ENCODE measurements at regions not wholly inside any gene's neighbourhood (a gene's known extent, or its start where the extent isn't known, plus 50 kb on each side); places are given as distances from the start of the nearest gene placed in this dataset.

DNA sequence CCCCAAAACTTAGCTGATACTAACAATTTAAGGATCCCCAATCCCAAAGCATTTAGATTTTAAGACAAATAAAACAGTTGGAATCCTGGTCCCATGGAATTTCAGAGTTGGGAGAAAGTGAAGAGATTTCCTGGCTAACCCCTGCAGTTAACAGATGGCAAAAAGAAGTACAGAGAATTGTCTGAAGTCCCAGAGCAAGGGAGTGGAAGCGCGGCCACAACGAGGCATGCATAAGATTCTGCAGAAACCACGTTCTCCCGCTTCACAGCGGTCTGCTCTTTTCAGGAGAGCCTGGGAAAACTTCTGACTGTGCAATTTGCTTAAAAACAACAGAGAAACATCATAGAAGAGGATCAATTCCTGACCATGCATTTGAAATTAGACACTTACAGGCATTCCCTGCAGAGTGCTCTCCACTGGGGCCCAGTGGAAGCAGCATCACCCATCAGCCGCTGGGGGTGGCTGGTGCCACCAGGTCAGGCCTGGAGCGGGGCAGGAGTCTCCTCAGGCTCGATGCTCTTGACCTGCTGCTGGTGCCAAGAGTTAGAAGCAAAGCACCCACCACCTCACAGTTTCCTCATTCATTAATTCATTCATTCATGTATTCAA is 226.7 kb upstream of the POU3F1 start:
- TF ChIP-seq SPI1 (IDR thresholded peaks at IDR 0.05; ENCODE audit: low read depth, low read length) (no peak), POLR2AphosphoS5 (IDR thresholded peaks at IDR 0.05; ENCODE audit: low read depth, low read length) (no peak), POLR2A (IDR thresholded peaks at IDR 0.05; ENCODE audit: low read depth, low read length) (no peak), PAX5 (IDR thresholded peaks at IDR 0.05; ENCODE audit: insufficient read depth, low read length, severe bottlenecking) (no peak)

Measured in GM12891 (cell line).